GM23248 (cell line): ENCODE measurements at regions not wholly inside any gene's neighbourhood (a gene's known extent, or its start where the extent isn't known, plus 50 kb on each side); places are given as distances from the start of the nearest gene placed in this dataset.

Experiments used
- EZH2 ChIP-seq: fragments of 200-600 bp; sonication (generic); IDR thresholded peaks from 2 replicates; pipeline ENCODE4 v1.6.1; 2018; ENCODE audit warnings: antibody characterized with exemption, mild to moderate bottlenecking; ENCODE audit not compliant: insufficient read depth, poor library complexity, severe bottlenecking
- EZH2phosphoT487 ChIP-seq: fragments of 200-600 bp; sonication (generic); IDR thresholded peaks from 2 replicates; pipeline ENCODE4 v1.6.1; 2018; ENCODE audit warnings: antibody characterized with exemption, moderate library complexity, mild to moderate bottlenecking, low read depth; ENCODE audit not compliant: insufficient read depth

DNA sequence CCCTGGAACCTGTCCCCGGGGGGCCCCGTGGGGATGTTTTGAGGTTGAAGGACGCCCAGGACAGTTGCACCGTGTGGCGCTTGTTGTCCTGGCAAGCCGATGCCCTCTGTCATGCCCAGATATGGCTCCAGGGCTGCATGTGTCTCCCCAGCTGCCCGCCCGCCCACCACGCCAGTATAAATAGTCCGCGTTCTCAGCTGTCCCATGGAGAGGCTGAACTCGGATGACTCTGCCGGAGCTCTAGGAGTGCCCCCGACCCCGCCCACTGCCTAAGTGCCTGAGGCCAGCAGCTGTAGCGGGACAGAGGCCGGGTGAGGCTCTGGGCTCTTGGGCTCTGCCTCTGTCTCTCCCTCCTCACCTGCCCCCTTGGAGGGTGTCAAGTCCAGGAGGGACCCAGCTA is 83.0 kb upstream of the GATA5 start:
- TF ChIP-seq EZH2 (no peak), EZH2phosphoT487 (no peak)
